Hepatocyte (in vitro differentiated cells): ENCODE measurements at regions not wholly inside any gene's neighbourhood (a gene's known extent, or its start where the extent isn't known, plus 50 kb on each side); places are given as distances from the start of the nearest gene placed in this dataset.

Source experiments
- EZH2 ChIP-seq: fragments of 200-600 bp; sonication (generic); IDR thresholded peaks from 2 replicates; pipeline ENCODE4 v1.6.1; 2016; ENCODE audit warnings: antibody characterized with exemption, mild to moderate bottlenecking, borderline replicate concordance
- EZH2phosphoT487 ChIP-seq: fragments of 200-600 bp; sonication (generic); IDR thresholded peaks from one replicate; pipeline ENCODE4 v1.6.1; 2018; ENCODE audit warnings: antibody characterized with exemption, mild to moderate bottlenecking, low read depth, moderate library complexity; ENCODE audit not compliant: unreplicated experiment, severe bottlenecking
- TF ChIP-seq, protein P1 (sequence below): fragments of 200-600 bp; sonication (generic); IDR thresholded peaks from 2 replicates; pipeline ENCODE4 v1.5.1; 2016; ENCODE audit warnings: antibody characterized with exemption, mild to moderate bottlenecking; ENCODE audit not compliant: poor library complexity

- TF ChIP-seq, protein P1, sequence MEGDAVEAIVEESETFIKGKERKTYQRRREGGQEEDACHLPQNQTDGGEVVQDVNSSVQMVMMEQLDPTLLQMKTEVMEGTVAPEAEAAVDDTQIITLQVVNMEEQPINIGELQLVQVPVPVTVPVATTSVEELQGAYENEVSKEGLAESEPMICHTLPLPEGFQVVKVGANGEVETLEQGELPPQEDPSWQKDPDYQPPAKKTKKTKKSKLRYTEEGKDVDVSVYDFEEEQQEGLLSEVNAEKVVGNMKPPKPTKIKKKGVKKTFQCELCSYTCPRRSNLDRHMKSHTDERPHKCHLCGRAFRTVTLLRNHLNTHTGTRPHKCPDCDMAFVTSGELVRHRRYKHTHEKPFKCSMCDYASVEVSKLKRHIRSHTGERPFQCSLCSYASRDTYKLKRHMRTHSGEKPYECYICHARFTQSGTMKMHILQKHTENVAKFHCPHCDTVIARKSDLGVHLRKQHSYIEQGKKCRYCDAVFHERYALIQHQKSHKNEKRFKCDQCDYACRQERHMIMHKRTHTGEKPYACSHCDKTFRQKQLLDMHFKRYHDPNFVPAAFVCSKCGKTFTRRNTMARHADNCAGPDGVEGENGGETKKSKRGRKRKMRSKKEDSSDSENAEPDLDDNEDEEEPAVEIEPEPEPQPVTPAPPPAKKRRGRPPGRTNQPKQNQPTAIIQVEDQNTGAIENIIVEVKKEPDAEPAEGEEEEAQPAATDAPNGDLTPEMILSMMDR = no peak
- TF ChIP-seq EZH2phosphoT487 = no peak
- no peak for TF ChIP-seq EZH2
Observed at GRCh38 chr21:35128536-35128935, 79.4 kb upstream of the RUNX1 start.
